Panc1 (cell line): ENCODE measurements at regions not wholly inside any gene's neighbourhood (a gene's known extent, or its start where the extent isn't known, plus 50 kb on each side); places are given as distances from the start of the nearest gene placed in this dataset.

Source experiments
- ATAC-seq: fragments of 200-7000 bp; cut with Tn5 transposase; 2 replicates; pipeline ENCODE4 v1.9.1; 2020; ENCODE audit warnings: mild to moderate bottlenecking, moderate library complexity
- BruUV-seq: library from RNA; stranded (reverse); fragments of 400-500 nt; replicated peaks from 2 replicates; lab custom pipeline; 2021; lab: Mats Ljungman, UMichigan
- CTCF ChIA-PET: fragments of 300-600 bp; sonication (Branson Sonifier 250); formaldehyde crosslinking; loops from one replicate; lab custom pipeline; 2022; ENCODE audit warnings: antibody characterized with exemption; lab: Charles Lee
- POLR2A ChIA-PET: fragments of 300-600 bp; sonication (Branson Sonifier 250); formaldehyde crosslinking; loops from one replicate; lab custom pipeline; 2022; ENCODE audit warnings: antibody characterized with exemption; lab: Charles Lee
- DNase-seq: peaks from one replicate; pipeline ENCODE4 v3.0.0-alpha.2; 2010; ENCODE audit warnings: low read depth, low spot score
- H3K27ac ChIP-seq: 2 replicates; pipeline ENCODE4 v1.5.1; 2011; ENCODE audit warnings: mild to moderate bottlenecking, low read length, inconsistent platforms
- H3K27me3 ChIP-seq: fragments of 200-500 bp; sonication (Bioruptor generic); 2 replicates; pipeline ENCODE4 v1.6.0; 2014; ENCODE audit warnings: low read length, inconsistent platforms; ENCODE audit not compliant: control insufficient read depth, insufficient read depth
- H3K36me3 ChIP-seq: fragments of 200-500 bp; sonication (Bioruptor generic); 2 replicates; pipeline ENCODE4 v1.5.1; 2014; ENCODE audit warnings: inconsistent platforms, mild to moderate bottlenecking, low read length, moderate library complexity; ENCODE audit not compliant: control insufficient read depth, insufficient read depth
- H3K4me1 ChIP-seq: 2 replicates; pipeline ENCODE4 v1.5.1; 2011; ENCODE audit warnings: inconsistent platforms, mild to moderate bottlenecking, low read length, moderate library complexity; ENCODE audit not compliant: control insufficient read depth, insufficient read depth
- H3K4me3 ChIP-seq, 2 experiments: 2 replicates each; pipeline ENCODE4 v1.5.1; 2011 to 2012; ENCODE audit warnings: low read depth in 2 of 2, low read length in 2 of 2, mild to moderate bottlenecking in 2 of 2, inconsistent platforms in 1 of 2, moderate library complexity in 1 of 2
- H3K9me3 ChIP-seq: fragments of 200-500 bp; sonication (Bioruptor generic); 2 replicates; pipeline ENCODE4 v1.5.1; 2014; ENCODE audit warnings: low read depth, mild to moderate bottlenecking, inconsistent platforms, low read length, moderate library complexity; ENCODE audit not compliant: control insufficient read depth, insufficient read depth
- POLR2AphosphoS5 ChIP-seq: IDR thresholded peaks from 2 replicates; pipeline ENCODE4 v1.6.1; 2012; ENCODE audit warnings: mild to moderate bottlenecking, low read depth, low read length, moderate library complexity
- REST ChIP-seq, 2 experiments: IDR thresholded peaks; 2 replicates each; pipeline ENCODE4 v1.6.1; 2011 to 2012; ENCODE audit warnings: low read depth in 2 of 2, control low read depth in 1 of 2, low read length in 1 of 2, mild to moderate bottlenecking in 1 of 2, moderate library complexity in 1 of 2; ENCODE audit not compliant: insufficient read depth in 1 of 2
- SIN3A ChIP-seq: IDR thresholded peaks from 2 replicates; pipeline ENCODE4 v1.6.1; 2012; ENCODE audit warnings: low read depth, mild to moderate bottlenecking, low read length, moderate library complexity, borderline replicate concordance; ENCODE audit not compliant: insufficient read depth
- TCF7L2 ChIP-seq: IDR thresholded peaks from 2 replicates; pipeline ENCODE4 v1.6.1; 2011; ENCODE audit warnings: mild to moderate bottlenecking, low read depth, low read length, inconsistent platforms
- in situ Hi-C: cut with HindIII; loops from 2 replicates; pipeline ENCODE4 v1.10.0; 2016; ENCODE audit warnings: low sequenced_read_pairs, low pct_unique_long_range_greater_than_20kb
- intact Hi-C: fragments of 100-400 bp; cut with micrococcal nuclease; formaldehyde crosslinking; loops from one replicate; pipeline ENCODE4 v1.10.0; 2022; ENCODE audit not compliant: unreplicated experiment
- TF ChIP-seq, protein P1 (sequence below): fragments of 450-650 bp; IDR thresholded peaks from 2 replicates; pipeline ENCODE4 v1.5.1; 2017; ENCODE audit warnings: mild to moderate bottlenecking

DNA sequence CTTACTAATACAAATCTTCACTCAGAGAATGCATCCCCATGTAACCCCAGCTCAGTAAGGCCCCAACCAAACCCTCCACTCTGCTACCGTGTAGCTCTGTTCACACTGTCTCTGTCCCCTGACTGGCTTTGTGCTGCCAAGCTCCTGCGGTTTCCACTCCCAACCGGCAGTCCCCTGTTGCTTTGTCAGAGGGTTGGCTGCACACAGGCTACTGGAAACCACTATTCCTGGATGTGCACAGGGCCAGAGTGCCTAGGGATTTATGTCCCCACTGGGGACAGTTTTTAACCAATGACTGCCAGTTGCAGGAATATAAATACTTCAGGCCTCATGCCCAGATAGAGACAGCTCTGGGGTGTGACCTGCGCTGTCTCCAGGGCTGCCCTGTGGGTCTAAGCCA is 157.1 kb upstream of the C16orf82 start:
- ChIA-PET CTCF (no interaction called here), POLR2A (no interaction called here)
- no peaks in the 10 kb centered on the region; the same call in 1 of the 2 replicates for H3K36me3 ChIP-seq
- no TSS peak for BruUV-seq
- H3K4me3 ChIP-seq: no peak overlapping the region
- in situ Hi-C loops (no loop called here), intact Hi-C loops (no loop called here)
- no peaks in the 10 kb centered on the region for H3K9me3 ChIP-seq
- no peak overlapping the region for H3K27ac ChIP-seq
- H3K4me1 ChIP-seq: no peaks in the 10 kb centered on the region
- no peaks in the 10 kb centered on the region; the same call in 1 of the 2 replicates for H3K27me3 ChIP-seq
- ATAC-seq (no peak), DNase-seq (no peak)
- TF ChIP-seq POLR2AphosphoS5: no peak
- TF ChIP-seq REST (IDR thresholded peaks at IDR 0.05; ENCODE audit: insufficient read depth in 1 of 2, low read depth in 2 of 2, low read length in 1 of 2): no peak
- no peak for TF ChIP-seq SIN3A
- TF ChIP-seq, protein P1, sequence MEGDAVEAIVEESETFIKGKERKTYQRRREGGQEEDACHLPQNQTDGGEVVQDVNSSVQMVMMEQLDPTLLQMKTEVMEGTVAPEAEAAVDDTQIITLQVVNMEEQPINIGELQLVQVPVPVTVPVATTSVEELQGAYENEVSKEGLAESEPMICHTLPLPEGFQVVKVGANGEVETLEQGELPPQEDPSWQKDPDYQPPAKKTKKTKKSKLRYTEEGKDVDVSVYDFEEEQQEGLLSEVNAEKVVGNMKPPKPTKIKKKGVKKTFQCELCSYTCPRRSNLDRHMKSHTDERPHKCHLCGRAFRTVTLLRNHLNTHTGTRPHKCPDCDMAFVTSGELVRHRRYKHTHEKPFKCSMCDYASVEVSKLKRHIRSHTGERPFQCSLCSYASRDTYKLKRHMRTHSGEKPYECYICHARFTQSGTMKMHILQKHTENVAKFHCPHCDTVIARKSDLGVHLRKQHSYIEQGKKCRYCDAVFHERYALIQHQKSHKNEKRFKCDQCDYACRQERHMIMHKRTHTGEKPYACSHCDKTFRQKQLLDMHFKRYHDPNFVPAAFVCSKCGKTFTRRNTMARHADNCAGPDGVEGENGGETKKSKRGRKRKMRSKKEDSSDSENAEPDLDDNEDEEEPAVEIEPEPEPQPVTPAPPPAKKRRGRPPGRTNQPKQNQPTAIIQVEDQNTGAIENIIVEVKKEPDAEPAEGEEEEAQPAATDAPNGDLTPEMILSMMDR: no peak

DNA sequence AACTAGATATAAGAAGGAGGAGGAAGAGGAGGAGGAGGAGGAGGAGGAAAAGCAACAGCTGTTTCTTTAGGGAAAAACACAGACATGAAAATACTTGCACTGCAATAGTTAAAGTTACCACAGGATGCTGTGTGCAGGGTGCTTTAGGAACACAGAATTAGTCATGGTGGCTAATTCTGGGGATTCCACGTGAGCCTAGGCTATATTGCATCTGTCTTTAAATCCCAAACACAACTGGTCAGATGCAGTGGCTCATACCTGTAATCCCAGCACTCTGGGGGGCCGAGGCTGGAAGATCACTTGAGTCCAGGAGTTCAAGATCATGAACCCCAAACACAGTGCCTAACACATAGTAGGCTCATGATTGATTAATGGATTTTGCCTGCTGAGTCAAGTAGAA is 155.3 kb upstream of the C16orf82 start:
- CTCF ChIA-PET: no interaction called here
- intact Hi-C loops: no loop called here
- no peak for DNase-seq
- in situ Hi-C loops: no loop called here
- Histone ChIP-seq H3K27ac (no peak overlapping the region), H3K4me3 (no peak overlapping the region), H3K36me3 (no peaks in the 10 kb centered on the region; the same call in 1 of the 2 replicates), H3K4me1 (no peaks in the 10 kb centered on the region), H3K9me3 (no peaks in the 10 kb centered on the region), H3K27me3 (no peaks in the 10 kb centered on the region; the same call in 1 of the 2 replicates)
- no TSS peak for BruUV-seq
- POLR2A ChIA-PET: no interaction called here
- TF ChIP-seq POLR2AphosphoS5 (no peak), SIN3A (no peak), REST (IDR thresholded peaks at IDR 0.05; ENCODE audit: insufficient read depth in 1 of 2, low read depth in 2 of 2, low read length in 1 of 2) (no peak), TCF7L2 (no peak)
- TF ChIP-seq, protein P1: no peak
- no peak for ATAC-seq
